ENCODE measurements at regions not wholly inside any gene's neighbourhood (a gene's known extent, or its start where the extent isn't known, plus 50 kb on each side); places are given as distances from the start of the nearest gene placed in this dataset.

- no peak overlapping the region for H3K4ac ChIP-seq (ENCODE audit: low read depth, low read length)
- H3K4me1 ChIP-seq (ENCODE audit: insufficient read depth, low read length), result no peaks in the 10 kb centered on the region
- no peaks in the 10 kb centered on the region for H4K20me1 ChIP-seq (ENCODE audit: control insufficient read depth, insufficient read depth, insufficient read length)
- no peak overlapping the region for H3K4me3 Mint-ChIP-seq
- H3K27ac Mint-ChIP-seq, result peak overlapping the region in 1 of 3 experiments; percentile 73; a peak in 4 of 7 replicates
- H3K23ac ChIP-seq (ENCODE audit: insufficient read length, low read depth, low read length), result no peak overlapping the region
- no peaks in the 10 kb centered on the region for H3K79me2 ChIP-seq (ENCODE audit: insufficient read depth, low read length)
- H2BK5ac ChIP-seq (ENCODE audit: insufficient read length, low read length), result no peak overlapping the region
- no peak overlapping the region for H4K5ac ChIP-seq (ENCODE audit: insufficient read length, low read depth, low read length)
- no peak overlapping the region for H4K91ac ChIP-seq (ENCODE audit: insufficient read length, low read depth, low read length)
- H2AFZ ChIP-seq (ENCODE audit: low read length), result no peak overlapping the region
- no peak overlapping the region for H2AK5ac ChIP-seq (ENCODE audit: insufficient read length, low read length)
- peaks cover 4 to 28% (median 7%) of the 10 kb centered on the region in 3 experiments for H3K36me3 Mint-ChIP-seq (ENCODE audit: insufficient read depth in 1 of 3, low read depth in 3 of 3)
- no peak overlapping the region for H3K4me2 ChIP-seq (ENCODE audit: insufficient read depth, insufficient read length, low read length)
- H3K23me2 ChIP-seq (ENCODE audit: insufficient read length, low read depth, low read length, poor library complexity, severe bottlenecking), result no peaks in the 10 kb centered on the region
- H3K9me3 ChIP-seq (ENCODE audit: control insufficient read depth, low read depth, low read length), result no peaks in the 10 kb centered on the region
- H3K9me3 Mint-ChIP-seq, result peaks cover 20 to 26% of the 10 kb centered on the region in 2 experiments; a peak in 4 of 5 replicates
- no peak overlapping the region for H3K27ac ChIP-seq (ENCODE audit: insufficient read length, low read depth, low read length)
- no peaks in the 10 kb centered on the region for H3K27me3 ChIP-seq (ENCODE audit: insufficient read depth, low read length)
- H3K56ac ChIP-seq (ENCODE audit: insufficient read length, low read depth, low read length), result no peak overlapping the region
- no peak overlapping the region for H2BK120ac ChIP-seq (ENCODE audit: low read depth, low read length, poor library complexity, severe bottlenecking)
- no peak overlapping the region for H3T11ph ChIP-seq (ENCODE audit: low read length)
- no peak overlapping the region for H3K18ac ChIP-seq (ENCODE audit: insufficient read length, low read depth, low read length)
- no peak overlapping the region for H2BK15ac ChIP-seq (ENCODE audit: low read depth, low read length)
- no peak for TF ChIP-seq CTCF (conservative IDR thresholded peaks at IDR 0.05)
- H3K14ac ChIP-seq (ENCODE audit: insufficient read depth, low read length), result no peak overlapping the region
- peak overlapping the region; percentile 11 for H2BK20ac ChIP-seq (ENCODE audit: low read depth, low read length, poor library complexity, severe bottlenecking)
- no peaks in the 10 kb centered on the region for H3K79me1 ChIP-seq (ENCODE audit: insufficient read depth, low read depth, low read length, poor library complexity, severe bottlenecking)
- H3K9ac ChIP-seq (ENCODE audit: extremely low read depth, insufficient read length, low read length), result no peak overlapping the region
- no peaks in the 10 kb centered on the region for H3K4me1 Mint-ChIP-seq
- H2BK12ac ChIP-seq (ENCODE audit: insufficient read length, low read depth, low read length), result no peak overlapping the region
- WGBS (ENCODE audit: extremely low coverage, insufficient read length, low lambda C conversion rate), result no CpG with 5 or more reads among the region's 3 CpGs
- no peak for DNase-seq
- no peak overlapping the region for H4K8ac ChIP-seq (replicated peaks; ENCODE audit: insufficient read length, low read depth, low read length)
- no peaks in the 10 kb centered on the region for H3K27me3 Mint-ChIP-seq (ENCODE audit: low read depth)
These were observed 109.0 kb upstream of the TMEM106B start for GRCh38 chr7:12102126-12102525.

Data from H9 (cell line).